H9 (cell line): ENCODE measurements at regions not wholly inside any gene's neighbourhood (a gene's known extent, or its start where the extent isn't known, plus 50 kb on each side); places are given as distances from the start of the nearest gene placed in this dataset.

Source experiments
- DNase-seq: peaks from one replicate; pipeline ENCODE4 v3.0.0-alpha.2; 2017
- H2AFZ ChIP-seq: one replicate; pipeline ENCODE4 v1.6.1; 2013; ENCODE audit warnings: mild to moderate bottlenecking, low read length, control low read depth, moderate library complexity
- H2AK5ac ChIP-seq: 2 replicates; pipeline ENCODE4 v1.6.1; 2013; ENCODE audit warnings: low read length, control low read depth, mixed read lengths; ENCODE audit not compliant: insufficient read length
- H2BK120ac ChIP-seq: one replicate; pipeline ENCODE4 v1.6.1; 2013; ENCODE audit warnings: low read depth, mild to moderate bottlenecking, low read length, control low read depth, inconsistent platforms; ENCODE audit not compliant: poor library complexity, severe bottlenecking
- H2BK12ac ChIP-seq: 2 replicates; pipeline ENCODE4 v1.6.1; 2013; ENCODE audit warnings: low read length, control low read depth, mixed read lengths, low read depth; ENCODE audit not compliant: insufficient read length
- H2BK15ac ChIP-seq: 2 replicates; pipeline ENCODE4 v1.6.1; 2013; ENCODE audit warnings: low read depth, low read length, control low read depth
- H2BK20ac ChIP-seq: one replicate; pipeline ENCODE4 v1.6.1; 2013; ENCODE audit warnings: low read depth, mild to moderate bottlenecking, low read length, control low read depth, inconsistent platforms; ENCODE audit not compliant: poor library complexity, severe bottlenecking
- H2BK5ac ChIP-seq: 2 replicates; pipeline ENCODE4 v1.6.1; 2013; ENCODE audit warnings: low read length, control low read depth, mixed read lengths; ENCODE audit not compliant: insufficient read length
- H3K14ac ChIP-seq: 2 replicates; pipeline ENCODE4 v1.6.1; 2013; ENCODE audit warnings: low read length, control low read depth; ENCODE audit not compliant: insufficient read depth
- H3K18ac ChIP-seq: 2 replicates; pipeline ENCODE4 v1.6.1; 2013; ENCODE audit warnings: low read depth, mild to moderate bottlenecking, mixed read lengths, low read length, control low read depth; ENCODE audit not compliant: insufficient read length
- H3K23ac ChIP-seq: 2 replicates; pipeline ENCODE4 v1.6.1; 2013; ENCODE audit warnings: low read length, control low read depth, mixed read lengths, low read depth; ENCODE audit not compliant: insufficient read length
- H3K23me2 ChIP-seq: 2 replicates; pipeline ENCODE4 v1.6.1; 2013; ENCODE audit warnings: low read depth, mild to moderate bottlenecking, mixed read lengths, low read length, control low read depth; ENCODE audit not compliant: insufficient read length, poor library complexity, severe bottlenecking
- H3K27ac ChIP-seq: 2 replicates; pipeline ENCODE4 v1.5.1; 2013; ENCODE audit warnings: low read length, control low read depth, mixed read lengths, low read depth; ENCODE audit not compliant: insufficient read length
- H3K27me3 ChIP-seq: 2 replicates; pipeline ENCODE4 v1.6.1; 2013; ENCODE audit warnings: low read length, control low read depth, inconsistent platforms; ENCODE audit not compliant: insufficient read depth
- H3K4ac ChIP-seq: 2 replicates; pipeline ENCODE4 v1.6.1; 2013; ENCODE audit warnings: low read depth, mild to moderate bottlenecking, control low read depth, inconsistent platforms, low read length, moderate library complexity
- H3K4me1 ChIP-seq: 2 replicates; pipeline ENCODE4 v1.6.1; 2013; ENCODE audit warnings: low read length, control low read depth, inconsistent platforms; ENCODE audit not compliant: insufficient read depth
- H3K4me2 ChIP-seq: 2 replicates; pipeline ENCODE4 v1.6.1; 2013; ENCODE audit warnings: low read length, control low read depth, mixed read lengths; ENCODE audit not compliant: insufficient read length, insufficient read depth
- H3K56ac ChIP-seq: 2 replicates; pipeline ENCODE4 v1.6.1; 2013; ENCODE audit warnings: low read depth, mild to moderate bottlenecking, mixed read lengths, low read length, control low read depth; ENCODE audit not compliant: insufficient read length
- H3K79me1 ChIP-seq: 2 replicates; pipeline ENCODE4 v1.6.1; 2013; ENCODE audit warnings: low read depth, mild to moderate bottlenecking, moderate library complexity, low read length, control low read depth, inconsistent platforms; ENCODE audit not compliant: insufficient read depth, poor library complexity, severe bottlenecking
- H3K79me2 ChIP-seq: 2 replicates; pipeline ENCODE4 v1.6.1; 2013; ENCODE audit warnings: low read length, control low read depth, inconsistent platforms; ENCODE audit not compliant: insufficient read depth
- H3K9ac ChIP-seq: 2 replicates; pipeline ENCODE4 v1.6.1; 2013; ENCODE audit warnings: low read length, control low read depth, mixed read lengths; ENCODE audit not compliant: insufficient read length; ENCODE audit errors: extremely low read depth
- H3K9me3 ChIP-seq: one replicate; pipeline ENCODE4 v1.6.1; 2013; ENCODE audit warnings: low read depth, low read length, inconsistent platforms; ENCODE audit not compliant: control insufficient read depth
- H3T11ph ChIP-seq: one replicate; pipeline ENCODE4 v1.6.1; 2013; ENCODE audit warnings: mild to moderate bottlenecking, low read length, control low read depth, inconsistent platforms
- H4K20me1 ChIP-seq: one replicate; pipeline ENCODE4 v1.6.1; 2013; ENCODE audit not compliant: control insufficient read depth, insufficient read length, insufficient read depth
- H4K5ac ChIP-seq: 2 replicates; pipeline ENCODE4 v1.6.1; 2013; ENCODE audit warnings: low read depth, mild to moderate bottlenecking, mixed read lengths, low read length, control low read depth; ENCODE audit not compliant: insufficient read length
- H4K8ac ChIP-seq: replicated peaks from 2 replicates; pipeline ENCODE4 v1.6.1; 2013; ENCODE audit warnings: low read length, control low read depth, mixed read lengths, low read depth; ENCODE audit not compliant: insufficient read length
- H4K91ac ChIP-seq: 2 replicates; pipeline ENCODE4 v1.6.1; 2013; ENCODE audit warnings: low read depth, mild to moderate bottlenecking, moderate library complexity, mixed read lengths, low read length, control low read depth; ENCODE audit not compliant: insufficient read length
- H3K27ac Mint-ChIP-seq, 3 experiments: 2 replicates in 2 of 3; 3 replicates in 1 of 3; pipeline ENCODE4 v1.8.0; 2020 to 2021; ENCODE audit warnings: mixed read lengths in 3 of 3, mild to moderate bottlenecking in 1 of 3, moderate library complexity in 1 of 3
- H3K27me3 Mint-ChIP-seq: 2 replicates; pipeline ENCODE4 v1.8.0; 2021; ENCODE audit warnings: low read depth, mild to moderate bottlenecking, moderate library complexity, mixed read lengths
- H3K36me3 Mint-ChIP-seq, 3 experiments: 2 replicates in 2 of 3; 3 replicates in 1 of 3; pipeline ENCODE4 v1.8.0; 2020 to 2021; ENCODE audit warnings: low read depth in 3 of 3, mixed read lengths in 3 of 3; ENCODE audit not compliant: insufficient read depth in 1 of 3
- H3K4me1 Mint-ChIP-seq, 2 experiments: 2 replicates each; pipeline ENCODE4 v1.8.0; 2020; ENCODE audit warnings: mixed read lengths in 2 of 2
- H3K4me3 Mint-ChIP-seq, 2 experiments: 2 replicates in 1 of 2; 3 replicates in 1 of 2; pipeline ENCODE4 v1.8.0; 2020 to 2021; ENCODE audit warnings: mild to moderate bottlenecking in 2 of 2, mixed read lengths in 2 of 2, moderate library complexity in 1 of 2
- H3K9me3 Mint-ChIP-seq, 2 experiments: 2 replicates in 1 of 2; 3 replicates in 1 of 2; pipeline ENCODE4 v1.8.0; 2020; ENCODE audit warnings: mild to moderate bottlenecking in 2 of 2, mixed read lengths in 2 of 2, moderate library complexity in 1 of 2
- WGBS: extraction: QIAGEN DNeasy Blood & Tissue Kit; methylation state at CpG from one replicate; pipeline ENCODE4 v1.1.7; 2013; ENCODE audit warnings: missing lambda C conversion rate, low lambda C conversion rate, mixed read lengths; ENCODE audit not compliant: insufficient read length; ENCODE audit errors: extremely low coverage; 5-methylcytosine and 5-hydroxymethylcytosine counted together
- TF ChIP-seq, protein P1 (sequence below): fragments of 200-600 bp; sonication (generic); conservative IDR thresholded peaks from 3 replicates; pipeline ENCODE4 v1.8.0; 2021; ENCODE audit warnings: antibody characterized with exemption, mild to moderate bottlenecking

DNA sequence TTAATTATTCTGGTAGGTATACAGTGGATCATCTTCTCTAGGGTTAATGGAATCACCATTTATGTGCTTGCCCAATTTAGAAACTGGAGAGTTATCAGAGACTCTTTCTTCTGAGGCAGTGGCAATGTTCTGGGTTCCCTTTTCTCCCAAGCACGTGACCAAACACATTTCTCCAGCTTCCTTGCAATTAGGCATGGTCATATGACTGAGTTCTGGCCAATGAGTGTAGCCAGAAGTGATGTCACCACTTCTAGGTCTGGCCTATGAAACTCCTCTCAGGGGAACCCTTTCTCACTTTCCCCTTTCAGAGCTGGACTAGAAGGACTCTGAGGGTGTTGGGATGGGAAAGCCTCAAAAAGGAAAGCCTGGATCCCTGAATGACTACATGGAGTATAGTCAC lies 172.0 kb downstream of the NSG2 start:
- Histone ChIP-seq H3K27ac (no peak overlapping the region), H3K9me3 (no peaks in the 10 kb centered on the region), H3K4me2 (no peak overlapping the region), H2BK20ac (no peak overlapping the region), H3K23me2 (no peaks in the 10 kb centered on the region), H3T11ph (no peak overlapping the region), H4K91ac (no peak overlapping the region), H4K20me1 (no peaks in the 10 kb centered on the region), H3K56ac (no peak overlapping the region), H3K23ac (no peak overlapping the region), H2BK5ac (no peak overlapping the region), H2BK120ac (no peak overlapping the region), H2AFZ (no peak overlapping the region), H3K27me3 (no peaks in the 10 kb centered on the region), H4K8ac (no peak overlapping the region), H2BK15ac (no peak overlapping the region), H3K18ac (no peak overlapping the region), H3K79me2 (no peaks in the 10 kb centered on the region), H4K5ac (no peak overlapping the region), H3K79me1 (no peaks in the 10 kb centered on the region), H3K4ac (no peak overlapping the region), H2AK5ac (no peak overlapping the region), H2BK12ac (no peak overlapping the region), H3K14ac (no peak overlapping the region), H3K4me1 (no peaks in the 10 kb centered on the region), H3K9ac (no peak overlapping the region)
- peaks cover 0 to 7% of the 10 kb centered on the region in 2 experiments; a peak in 1 of 4 replicates for H3K4me1 Mint-ChIP-seq
- no peak overlapping the region for H3K4me3 Mint-ChIP-seq
- WGBS = no CpG with 5 or more reads among the region's 1 CpG
- H3K27me3 Mint-ChIP-seq = peaks cover 5% of the 10 kb centered on the region
- TF ChIP-seq, protein P1, sequence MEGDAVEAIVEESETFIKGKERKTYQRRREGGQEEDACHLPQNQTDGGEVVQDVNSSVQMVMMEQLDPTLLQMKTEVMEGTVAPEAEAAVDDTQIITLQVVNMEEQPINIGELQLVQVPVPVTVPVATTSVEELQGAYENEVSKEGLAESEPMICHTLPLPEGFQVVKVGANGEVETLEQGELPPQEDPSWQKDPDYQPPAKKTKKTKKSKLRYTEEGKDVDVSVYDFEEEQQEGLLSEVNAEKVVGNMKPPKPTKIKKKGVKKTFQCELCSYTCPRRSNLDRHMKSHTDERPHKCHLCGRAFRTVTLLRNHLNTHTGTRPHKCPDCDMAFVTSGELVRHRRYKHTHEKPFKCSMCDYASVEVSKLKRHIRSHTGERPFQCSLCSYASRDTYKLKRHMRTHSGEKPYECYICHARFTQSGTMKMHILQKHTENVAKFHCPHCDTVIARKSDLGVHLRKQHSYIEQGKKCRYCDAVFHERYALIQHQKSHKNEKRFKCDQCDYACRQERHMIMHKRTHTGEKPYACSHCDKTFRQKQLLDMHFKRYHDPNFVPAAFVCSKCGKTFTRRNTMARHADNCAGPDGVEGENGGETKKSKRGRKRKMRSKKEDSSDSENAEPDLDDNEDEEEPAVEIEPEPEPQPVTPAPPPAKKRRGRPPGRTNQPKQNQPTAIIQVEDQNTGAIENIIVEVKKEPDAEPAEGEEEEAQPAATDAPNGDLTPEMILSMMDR = no peak
- no peak for DNase-seq
- no peaks in the 10 kb centered on the region; a peak in 1 of 7 replicates for H3K36me3 Mint-ChIP-seq
- no peaks in the 10 kb centered on the region for H3K9me3 Mint-ChIP-seq
- H3K27ac Mint-ChIP-seq = no peak overlapping the region
